HepG2 (cell line): ENCODE measurements at regions not wholly inside any gene's neighbourhood (a gene's known extent, or its start where the extent isn't known, plus 50 kb on each side); places are given as distances from the start of the nearest gene placed in this dataset.

Experiments used
- CHCHD3 ChIP-seq: sonication (generic); formaldehyde crosslinking; IDR thresholded peaks from 2 replicates; pipeline ENCODE4 v1.8.0; 2022; ENCODE audit warnings: mild to moderate bottlenecking, missing genetic modification reagents, moderate library complexity
- DNMT1 ChIP-seq: sonication (generic); formaldehyde crosslinking; IDR thresholded peaks from 2 replicates; pipeline ENCODE4 v1.5.1; 2020; ENCODE audit warnings: mild to moderate bottlenecking, missing genetic modification reagents
- FOXC1 ChIP-seq: sonication (generic); formaldehyde crosslinking; IDR thresholded peaks from 2 replicates; pipeline ENCODE4 v1.8.0; 2022; ENCODE audit warnings: mild to moderate bottlenecking, missing genetic modification reagents, borderline replicate concordance
- HMG20A ChIP-seq: IDR thresholded peaks from 2 replicates; pipeline ENCODE4 v1.6.1; 2016; ENCODE audit warnings: borderline replicate concordance
- HOXA5 ChIP-seq: sonication (generic); formaldehyde crosslinking; IDR thresholded peaks from 2 replicates; pipeline ENCODE4 v1.4.0; 2020; ENCODE audit warnings: missing genetic modification reagents
- MAFF ChIP-seq: IDR thresholded peaks from 2 replicates; pipeline ENCODE4 v1.6.1; 2011; ENCODE audit warnings: low read depth, low read length, improper control_type of control experiment
- MED13 ChIP-seq: sonication (generic); formaldehyde crosslinking; IDR thresholded peaks from 2 replicates; pipeline ENCODE4 v1.5.0; 2020; ENCODE audit warnings: missing genetic modification reagents
- MXD4 ChIP-seq: IDR thresholded peaks from 2 replicates; pipeline ENCODE4 v1.6.1; 2016; ENCODE audit warnings: mild to moderate bottlenecking, missing biosample characterization, missing genetic modification reagents
- NPAS2 ChIP-seq: sonication (generic); formaldehyde crosslinking; IDR thresholded peaks from 2 replicates; pipeline ENCODE4 v1.8.0; 2022; ENCODE audit warnings: mild to moderate bottlenecking, missing genetic modification reagents, borderline replicate concordance
- PAX8 ChIP-seq: sonication (generic); formaldehyde crosslinking; IDR thresholded peaks from 2 replicates; pipeline ENCODE4 v1.8.0; 2022; ENCODE audit warnings: mild to moderate bottlenecking, missing genetic modification reagents, borderline replicate concordance
- SRY ChIP-seq: sonication (generic); formaldehyde crosslinking; IDR thresholded peaks from 2 replicates; pipeline ENCODE4 v1.8.0; 2022; ENCODE audit warnings: mild to moderate bottlenecking, missing genetic modification reagents
- SSRP1 ChIP-seq: IDR thresholded peaks from 2 replicates; pipeline ENCODE4 v1.6.1; 2016; ENCODE audit warnings: control low read depth
- ZBTB38 ChIP-seq: sonication (generic); formaldehyde crosslinking; IDR thresholded peaks from 2 replicates; pipeline ENCODE4 v1.5.1; 2020; ENCODE audit warnings: mild to moderate bottlenecking, missing genetic modification reagents
- ZFAT ChIP-seq: sonication (generic); formaldehyde crosslinking; conservative IDR thresholded peaks from 2 replicates; pipeline ENCODE4 v1.8.1; 2023; ENCODE audit warnings: missing genetic modification reagents, inconsistent platforms
- ZMYM2 ChIP-seq: sonication (generic); formaldehyde crosslinking; IDR thresholded peaks from 2 replicates; pipeline ENCODE4 v1.8.0; 2022; ENCODE audit warnings: mild to moderate bottlenecking, missing genetic modification reagents
- ZNF331 ChIP-seq: sonication (generic); formaldehyde crosslinking; IDR thresholded peaks from 2 replicates; pipeline ENCODE4 v1.4.0; 2020; ENCODE audit warnings: missing genetic modification reagents
- ZNF703 ChIP-seq: sonication (generic); formaldehyde crosslinking; IDR thresholded peaks from 2 replicates; pipeline ENCODE4 v1.5.1; 2020; ENCODE audit warnings: missing genetic modification reagents, mild to moderate bottlenecking, moderate library complexity, borderline replicate concordance
- TF ChIP-seq, protein P1 (sequence below), 2 experiments: sonication (generic) in 1 of 2; formaldehyde crosslinking in 1 of 2; IDR thresholded peaks; 2 replicates each; pipeline versions ENCODE4 v1.4.0 to v1.6.1; 2016 to 2020; ENCODE audit warnings: borderline replicate concordance in 1 of 2, low read depth in 1 of 2, mild to moderate bottlenecking in 1 of 2, missing genetic modification reagents in 1 of 2
- TF ChIP-seq, protein P2 (sequence below): sonication (generic); formaldehyde crosslinking; IDR thresholded peaks from 2 replicates; pipeline ENCODE4 v1.4.0; 2020; ENCODE audit warnings: missing genetic modification reagents, mild to moderate bottlenecking, borderline replicate concordance
- TF ChIP-seq, protein P3 (sequence below): sonication (generic); formaldehyde crosslinking; IDR thresholded peaks from 2 replicates; pipeline ENCODE4 v1.5.0; 2020; ENCODE audit warnings: missing genetic modification reagents, mild to moderate bottlenecking, borderline replicate concordance
- TF ChIP-seq, protein P4 (sequence below): sonication (generic); formaldehyde crosslinking; IDR thresholded peaks from 2 replicates; pipeline ENCODE4 v1.4.0; 2020; ENCODE audit warnings: missing genetic modification reagents

DNA sequence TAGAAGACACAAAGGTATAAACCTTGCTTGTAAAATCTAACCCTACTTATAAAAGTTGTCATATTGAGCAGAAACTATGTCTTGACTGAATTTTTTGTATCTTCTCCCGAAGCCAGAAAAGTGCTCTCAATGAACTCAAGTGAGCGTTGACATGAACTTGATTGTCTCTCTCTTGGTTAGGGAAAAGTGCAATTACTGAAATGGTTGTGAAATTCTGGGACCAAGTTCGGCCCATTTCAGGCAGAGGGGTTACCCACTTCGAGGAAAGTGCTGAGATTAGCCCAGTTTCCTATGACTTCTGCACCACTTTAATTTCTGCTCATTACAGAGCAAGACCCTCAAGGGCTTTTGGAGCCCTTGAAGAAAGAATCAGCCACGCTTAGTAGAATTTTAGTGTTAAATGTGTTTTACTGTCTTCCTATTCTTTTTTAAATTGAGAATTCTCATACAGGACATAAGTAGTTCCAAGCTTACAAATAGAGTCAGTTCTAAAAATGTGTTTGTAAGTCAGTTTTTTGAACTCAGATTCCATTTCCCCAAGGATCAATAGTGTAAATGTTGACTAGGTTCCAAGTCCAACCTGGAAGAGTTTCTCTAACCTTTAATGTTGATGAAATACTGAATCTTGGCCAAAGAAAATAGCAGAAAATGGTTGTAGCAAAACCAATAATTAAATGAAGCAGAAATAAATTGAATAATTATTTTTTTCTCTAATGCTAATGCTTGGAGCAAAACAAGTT is 125.7 kb upstream of the ACSL4 start (continued):
- TF ChIP-seq CHCHD3 (CRISPR knock-in tag) (no peak), MAFF (no peak), ZFAT (no peak), HMG20A (CRISPR knock-in tag) (peak; percentile 52; the same call in 1 of the 2 replicates), SRY (CRISPR knock-in tag) (no peak), ZNF703 (CRISPR knock-in tag) (no peak), ZMYM2 (no peak), MED13 (CRISPR knock-in tag) (no peak), NPAS2 (no peak), HOXA5 (0 out of 2 replicates have a peak, but pooled peaks have one; percentile 35), MXD4 (CRISPR knock-in tag) (no peak), ZBTB38 (no peak), PAX8 (no peak), FOXC1 (CRISPR knock-in tag) (no peak), SSRP1 (CRISPR knock-in tag) (no peak), ZNF331 (no peak), DNMT1 (no peak)
- TF ChIP-seq, protein P1, sequence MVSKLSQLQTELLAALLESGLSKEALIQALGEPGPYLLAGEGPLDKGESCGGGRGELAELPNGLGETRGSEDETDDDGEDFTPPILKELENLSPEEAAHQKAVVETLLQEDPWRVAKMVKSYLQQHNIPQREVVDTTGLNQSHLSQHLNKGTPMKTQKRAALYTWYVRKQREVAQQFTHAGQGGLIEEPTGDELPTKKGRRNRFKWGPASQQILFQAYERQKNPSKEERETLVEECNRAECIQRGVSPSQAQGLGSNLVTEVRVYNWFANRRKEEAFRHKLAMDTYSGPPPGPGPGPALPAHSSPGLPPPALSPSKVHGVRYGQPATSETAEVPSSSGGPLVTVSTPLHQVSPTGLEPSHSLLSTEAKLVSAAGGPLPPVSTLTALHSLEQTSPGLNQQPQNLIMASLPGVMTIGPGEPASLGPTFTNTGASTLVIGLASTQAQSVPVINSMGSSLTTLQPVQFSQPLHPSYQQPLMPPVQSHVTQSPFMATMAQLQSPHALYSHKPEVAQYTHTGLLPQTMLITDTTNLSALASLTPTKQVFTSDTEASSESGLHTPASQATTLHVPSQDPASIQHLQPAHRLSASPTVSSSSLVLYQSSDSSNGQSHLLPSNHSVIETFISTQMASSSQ (IDR thresholded peaks at IDR 0.05; ENCODE audit: low read depth) = 0 out of 2 replicates have a peak, but pooled peaks have one; percentile 16
- TF ChIP-seq, protein P1 (CRISPR knock-in tag; IDR thresholded peaks at IDR 0.05; ENCODE audit: borderline replicate concordance) = no peak
- TF ChIP-seq, protein P2, sequence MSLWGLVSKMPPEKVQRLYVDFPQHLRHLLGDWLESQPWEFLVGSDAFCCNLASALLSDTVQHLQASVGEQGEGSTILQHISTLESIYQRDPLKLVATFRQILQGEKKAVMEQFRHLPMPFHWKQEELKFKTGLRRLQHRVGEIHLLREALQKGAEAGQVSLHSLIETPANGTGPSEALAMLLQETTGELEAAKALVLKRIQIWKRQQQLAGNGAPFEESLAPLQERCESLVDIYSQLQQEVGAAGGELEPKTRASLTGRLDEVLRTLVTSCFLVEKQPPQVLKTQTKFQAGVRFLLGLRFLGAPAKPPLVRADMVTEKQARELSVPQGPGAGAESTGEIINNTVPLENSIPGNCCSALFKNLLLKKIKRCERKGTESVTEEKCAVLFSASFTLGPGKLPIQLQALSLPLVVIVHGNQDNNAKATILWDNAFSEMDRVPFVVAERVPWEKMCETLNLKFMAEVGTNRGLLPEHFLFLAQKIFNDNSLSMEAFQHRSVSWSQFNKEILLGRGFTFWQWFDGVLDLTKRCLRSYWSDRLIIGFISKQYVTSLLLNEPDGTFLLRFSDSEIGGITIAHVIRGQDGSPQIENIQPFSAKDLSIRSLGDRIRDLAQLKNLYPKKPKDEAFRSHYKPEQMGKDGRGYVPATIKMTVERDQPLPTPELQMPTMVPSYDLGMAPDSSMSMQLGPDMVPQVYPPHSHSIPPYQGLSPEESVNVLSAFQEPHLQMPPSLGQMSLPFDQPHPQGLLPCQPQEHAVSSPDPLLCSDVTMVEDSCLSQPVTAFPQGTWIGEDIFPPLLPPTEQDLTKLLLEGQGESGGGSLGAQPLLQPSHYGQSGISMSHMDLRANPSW = no peak
- TF ChIP-seq, protein P3, sequence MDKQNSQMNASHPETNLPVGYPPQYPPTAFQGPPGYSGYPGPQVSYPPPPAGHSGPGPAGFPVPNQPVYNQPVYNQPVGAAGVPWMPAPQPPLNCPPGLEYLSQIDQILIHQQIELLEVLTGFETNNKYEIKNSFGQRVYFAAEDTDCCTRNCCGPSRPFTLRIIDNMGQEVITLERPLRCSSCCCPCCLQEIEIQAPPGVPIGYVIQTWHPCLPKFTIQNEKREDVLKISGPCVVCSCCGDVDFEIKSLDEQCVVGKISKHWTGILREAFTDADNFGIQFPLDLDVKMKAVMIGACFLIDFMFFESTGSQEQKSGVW (CRISPR knock-in tag) = no peak
- TF ChIP-seq, protein P4, sequence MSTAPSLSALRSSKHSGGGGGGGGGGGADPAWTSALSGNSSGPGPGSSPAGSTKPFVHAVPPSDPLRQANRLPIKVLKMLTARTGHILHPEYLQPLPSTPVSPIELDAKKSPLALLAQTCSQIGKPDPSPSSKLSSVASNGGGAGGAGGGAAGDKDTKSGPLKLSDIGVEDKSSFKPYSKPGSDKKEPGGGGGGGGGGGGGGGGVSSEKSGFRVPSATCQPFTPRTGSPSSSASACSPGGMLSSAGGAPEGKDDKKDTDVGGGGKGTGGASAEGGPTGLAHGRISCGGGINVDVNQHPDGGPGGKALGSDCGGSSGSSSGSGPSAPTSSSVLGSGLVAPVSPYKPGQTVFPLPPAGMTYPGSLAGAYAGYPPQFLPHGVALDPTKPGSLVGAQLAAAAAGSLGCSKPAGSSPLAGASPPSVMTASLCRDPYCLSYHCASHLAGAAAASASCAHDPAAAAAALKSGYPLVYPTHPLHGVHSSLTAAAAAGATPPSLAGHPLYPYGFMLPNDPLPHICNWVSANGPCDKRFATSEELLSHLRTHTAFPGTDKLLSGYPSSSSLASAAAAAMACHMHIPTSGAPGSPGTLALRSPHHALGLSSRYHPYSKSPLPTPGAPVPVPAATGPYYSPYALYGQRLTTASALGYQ (CRISPR knock-in tag) = 0 out of 2 replicates have a peak, but pooled peaks have one; percentile 27
